ENCODE measurements at regions not wholly inside any gene's neighbourhood (a gene's known extent, or its start where the extent isn't known, plus 50 kb on each side); places are given as distances from the start of the nearest gene placed in this dataset.
"Not testable (repeated sequence)": the region's sequence is repeated elsewhere in the genome, so short reads cannot be mapped to it uniquely, and the experiment has no call there.

DNA sequence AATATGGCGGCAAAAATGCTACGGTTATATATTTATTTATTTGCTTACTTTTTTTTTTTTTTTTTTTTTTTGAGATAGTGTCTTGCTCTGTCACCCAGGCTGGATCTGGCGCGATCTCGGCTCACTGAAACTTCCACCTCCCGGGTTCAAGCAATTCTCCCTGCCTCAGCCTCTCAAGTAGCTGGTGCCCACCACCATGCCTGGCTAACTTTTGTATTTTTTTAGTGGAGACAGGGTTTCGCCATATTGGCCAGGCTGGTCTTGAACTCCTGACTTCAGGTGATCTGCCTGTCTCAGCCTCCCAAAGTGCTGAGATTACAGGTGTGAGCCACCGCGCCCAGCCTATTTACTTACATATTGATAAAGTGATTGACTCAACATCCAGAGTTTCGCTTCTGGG, 511.6 kb downstream of the ZPLD1 start:
- TF ChIP-seq, protein P1, sequence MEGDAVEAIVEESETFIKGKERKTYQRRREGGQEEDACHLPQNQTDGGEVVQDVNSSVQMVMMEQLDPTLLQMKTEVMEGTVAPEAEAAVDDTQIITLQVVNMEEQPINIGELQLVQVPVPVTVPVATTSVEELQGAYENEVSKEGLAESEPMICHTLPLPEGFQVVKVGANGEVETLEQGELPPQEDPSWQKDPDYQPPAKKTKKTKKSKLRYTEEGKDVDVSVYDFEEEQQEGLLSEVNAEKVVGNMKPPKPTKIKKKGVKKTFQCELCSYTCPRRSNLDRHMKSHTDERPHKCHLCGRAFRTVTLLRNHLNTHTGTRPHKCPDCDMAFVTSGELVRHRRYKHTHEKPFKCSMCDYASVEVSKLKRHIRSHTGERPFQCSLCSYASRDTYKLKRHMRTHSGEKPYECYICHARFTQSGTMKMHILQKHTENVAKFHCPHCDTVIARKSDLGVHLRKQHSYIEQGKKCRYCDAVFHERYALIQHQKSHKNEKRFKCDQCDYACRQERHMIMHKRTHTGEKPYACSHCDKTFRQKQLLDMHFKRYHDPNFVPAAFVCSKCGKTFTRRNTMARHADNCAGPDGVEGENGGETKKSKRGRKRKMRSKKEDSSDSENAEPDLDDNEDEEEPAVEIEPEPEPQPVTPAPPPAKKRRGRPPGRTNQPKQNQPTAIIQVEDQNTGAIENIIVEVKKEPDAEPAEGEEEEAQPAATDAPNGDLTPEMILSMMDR (IDR thresholded peaks at IDR 0.05), result not testable (repeated sequence)
- TF ChIP-seq POLR2A (IDR thresholded peaks at IDR 0.05), result not testable (repeated sequence)

Data from body of pancreas (tissue), 4 donors.